ENCODE measurements at regions not wholly inside any gene's neighbourhood (a gene's known extent, or its start where the extent isn't known, plus 50 kb on each side); places are given as distances from the start of the nearest gene placed in this dataset.
A peak's percentile ranks its signal among the peaks of the same experiment; 100 is the strongest.

GRCh38 chr9:115952430-115953292 is 200.9 kb upstream of the PAPPA start:
- peak; percentile 75 for DNase-seq (ENCODE audit: low read depth)
- no peak for TF ChIP-seq CTCF (IDR thresholded peaks at IDR 0.05; ENCODE audit: insufficient read depth, low read depth, low read length)
- Histone ChIP-seq H3K4me3 (ENCODE audit: low read depth, low read length) (no peak overlapping the region), H3K27me3 (ENCODE audit: control insufficient read depth, insufficient read depth, low read length) (no peaks in the 10 kb centered on the region), H3K36me3 (ENCODE audit: control insufficient read depth, insufficient read depth, low read length) (no peaks in the 10 kb centered on the region)
- ChIA-PET CTCF (interaction anchor here (0.9 to 1.6 kb wide), 2 partner anchors 29 to 44 kb away, joined by 3 to 5 read pairs; no protein-coding TSS in a partner anchor), POLR2A (no interaction called here)

GRCh38 chr9:115956371-115956770 is 197.2 kb upstream of the PAPPA start:
- no peak for TF ChIP-seq CTCF (IDR thresholded peaks at IDR 0.05; ENCODE audit: insufficient read depth, low read depth, low read length)
- Histone ChIP-seq H3K36me3 (ENCODE audit: control insufficient read depth, insufficient read depth, low read length) (no peaks in the 10 kb centered on the region), H3K27me3 (ENCODE audit: control insufficient read depth, insufficient read depth, low read length) (no peaks in the 10 kb centered on the region), H3K4me3 (ENCODE audit: low read depth, low read length) (no peak overlapping the region)
- CTCF ChIA-PET = interaction anchor here (1.1 kb wide), 1 partner anchor 10 kb away, joined by 3 read pairs; no protein-coding TSS in a partner anchor
- POLR2A ChIA-PET = no interaction called here
- DNase-seq (ENCODE audit: low read depth) = no peak

GRCh38 chr9:115957585-115957984 is 196.0 kb upstream of the PAPPA start:
- no peaks in the 10 kb centered on the region for H3K36me3 ChIP-seq (ENCODE audit: control insufficient read depth, insufficient read depth, low read length)
- no peak overlapping the region for H3K4me3 ChIP-seq (ENCODE audit: low read depth, low read length)
- ChIA-PET CTCF (no interaction called here), POLR2A (interaction anchor here (0.6 kb wide), 1 partner anchor 196 kb away, joined by 3 read pairs; the partner anchor contains the start of gene PAPPA)
- H3K27me3 ChIP-seq (ENCODE audit: control insufficient read depth, insufficient read depth, low read length) = no peaks in the 10 kb centered on the region
- TF ChIP-seq CTCF (IDR thresholded peaks at IDR 0.05; ENCODE audit: insufficient read depth, low read depth, low read length) = no peak
- no peak for DNase-seq (ENCODE audit: low read depth)

GRCh38 chr9:115964710-115965347 is 188.8 kb upstream of the PAPPA start:
- no peak for DNase-seq (ENCODE audit: low read depth)
- H3K36me3 ChIP-seq (ENCODE audit: control insufficient read depth, insufficient read depth, low read length) = no peaks in the 10 kb centered on the region
- ChIA-PET POLR2A (no interaction called here), CTCF (interaction anchor here (1.3 to 1.7 kb wide), 2 partner anchors 34 to 371 kb away, joined by 3 to 4 read pairs; no protein-coding TSS in a partner anchor)
- H3K27me3 ChIP-seq (ENCODE audit: control insufficient read depth, insufficient read depth, low read length) = no peaks in the 10 kb centered on the region
- no peak for TF ChIP-seq CTCF (IDR thresholded peaks at IDR 0.05; ENCODE audit: insufficient read depth, low read depth, low read length)
- H3K4me3 ChIP-seq (ENCODE audit: low read depth, low read length) = no peak overlapping the region

- no peak for DNase-seq (ENCODE audit: low read depth)
- no peaks in the 10 kb centered on the region for H3K36me3 ChIP-seq (ENCODE audit: control insufficient read depth, insufficient read depth, low read length)
- ChIA-PET CTCF (interaction anchor here (0.8 to 1.7 kb wide), 3 partner anchors 9 to 373 kb away, joined by 3 to 4 read pairs (median 3); no protein-coding TSS in a partner anchor), POLR2A (no interaction called here)
- no peaks in the 10 kb centered on the region for H3K27me3 ChIP-seq (ENCODE audit: control insufficient read depth, insufficient read depth, low read length)
- H3K4me3 ChIP-seq (ENCODE audit: low read depth, low read length) = no peak overlapping the region
- no peak for TF ChIP-seq CTCF (IDR thresholded peaks at IDR 0.05; ENCODE audit: insufficient read depth, low read depth, low read length)
Observed at GRCh38 chr9:115966660-115967059, 186.9 kb upstream of the PAPPA start.
